ENCODE measurements at regions not wholly inside any gene's neighbourhood (a gene's known extent, or its start where the extent isn't known, plus 50 kb on each side); places are given as distances from the start of the nearest gene placed in this dataset.

DNA sequence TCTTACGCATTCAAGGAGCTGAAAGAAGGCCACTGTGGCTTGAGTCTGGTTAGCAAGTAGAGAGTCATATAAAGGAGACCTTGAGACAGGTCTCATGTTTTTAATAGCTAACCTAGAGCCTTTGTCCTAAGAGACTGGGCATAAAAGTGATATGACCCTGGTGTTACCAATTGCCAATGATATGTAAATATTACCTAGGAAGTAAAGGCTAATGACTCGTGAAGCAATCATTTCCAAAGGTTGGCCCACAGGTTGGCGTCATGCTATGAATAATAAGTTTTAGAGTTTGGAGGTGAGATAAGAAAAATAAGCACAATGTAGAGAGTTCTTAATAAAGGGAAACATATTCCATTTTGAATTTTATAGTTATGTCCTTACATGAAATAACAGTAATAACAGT, 116.6 kb upstream of the PLEKHA5 start:
- no peak for DNase-seq (ENCODE audit: extremely low spot score)
- POLR2A ChIA-PET = no interaction called here
- CTCF ChIA-PET = interaction anchor here (1.2 kb wide), 1 partner anchor 10 kb away, joined by 5 read pairs; no protein-coding TSS in a partner anchor
- TF ChIP-seq, protein P1, sequence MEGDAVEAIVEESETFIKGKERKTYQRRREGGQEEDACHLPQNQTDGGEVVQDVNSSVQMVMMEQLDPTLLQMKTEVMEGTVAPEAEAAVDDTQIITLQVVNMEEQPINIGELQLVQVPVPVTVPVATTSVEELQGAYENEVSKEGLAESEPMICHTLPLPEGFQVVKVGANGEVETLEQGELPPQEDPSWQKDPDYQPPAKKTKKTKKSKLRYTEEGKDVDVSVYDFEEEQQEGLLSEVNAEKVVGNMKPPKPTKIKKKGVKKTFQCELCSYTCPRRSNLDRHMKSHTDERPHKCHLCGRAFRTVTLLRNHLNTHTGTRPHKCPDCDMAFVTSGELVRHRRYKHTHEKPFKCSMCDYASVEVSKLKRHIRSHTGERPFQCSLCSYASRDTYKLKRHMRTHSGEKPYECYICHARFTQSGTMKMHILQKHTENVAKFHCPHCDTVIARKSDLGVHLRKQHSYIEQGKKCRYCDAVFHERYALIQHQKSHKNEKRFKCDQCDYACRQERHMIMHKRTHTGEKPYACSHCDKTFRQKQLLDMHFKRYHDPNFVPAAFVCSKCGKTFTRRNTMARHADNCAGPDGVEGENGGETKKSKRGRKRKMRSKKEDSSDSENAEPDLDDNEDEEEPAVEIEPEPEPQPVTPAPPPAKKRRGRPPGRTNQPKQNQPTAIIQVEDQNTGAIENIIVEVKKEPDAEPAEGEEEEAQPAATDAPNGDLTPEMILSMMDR (IDR thresholded peaks at IDR 0.05; ENCODE audit: control extremely low read depth, extremely low read depth, low read depth, missing control alignments) = no peak

- DNase-seq (ENCODE audit: extremely low spot score) = no peak
- ChIA-PET CTCF (no interaction called here), POLR2A (no interaction called here)
- TF ChIP-seq, protein P1 (IDR thresholded peaks at IDR 0.05; ENCODE audit: control extremely low read depth, extremely low read depth, low read depth, missing control alignments) = no peak
Measured at GRCh38 chr12:19014240-19014639, 115.3 kb upstream of the PLEKHA5 start.

- ChIA-PET POLR2A (no interaction called here), CTCF (no interaction called here)
- no peak for DNase-seq (ENCODE audit: extremely low spot score)
- TF ChIP-seq, protein P1 (IDR thresholded peaks at IDR 0.05; ENCODE audit: control extremely low read depth, extremely low read depth, low read depth, missing control alignments) = no peak
Measured at GRCh38 chr12:19015285-19015684, 114.2 kb upstream of the PLEKHA5 start.

- TF ChIP-seq, protein P1 (IDR thresholded peaks at IDR 0.05; ENCODE audit: control extremely low read depth, extremely low read depth, low read depth, missing control alignments) = no peak
- CTCF ChIA-PET = interaction anchor here (1.2 kb wide), 1 partner anchor 10 kb away, joined by 4 read pairs; no protein-coding TSS in a partner anchor
- DNase-seq (ENCODE audit: extremely low spot score) = no peak
- POLR2A ChIA-PET = no interaction called here
Measured at GRCh38 chr12:19018302-19018970, 111.1 kb upstream of the PLEKHA5 start.

DNA sequence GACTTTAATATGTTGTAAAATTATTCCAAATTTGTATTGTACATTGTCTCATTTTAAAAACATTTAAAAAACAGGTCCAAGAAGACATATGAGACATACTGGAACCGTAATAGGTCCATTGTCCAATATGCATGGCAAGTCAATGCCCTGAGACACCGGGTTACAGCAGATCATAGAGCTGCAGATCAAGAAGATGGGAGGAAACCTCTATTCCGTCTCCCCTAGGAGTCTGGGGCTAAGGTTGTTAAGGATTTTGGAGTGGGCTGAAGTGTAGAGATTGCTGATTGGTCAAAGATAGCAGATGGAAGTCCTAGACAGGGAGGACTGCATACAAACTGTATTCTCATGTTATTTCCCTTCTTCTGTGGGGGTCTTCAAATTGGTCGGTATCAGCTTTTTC, 108.3 kb upstream of the PLEKHA5 start:
- DNase-seq (ENCODE audit: extremely low spot score) = no peak
- TF ChIP-seq, protein P1 (IDR thresholded peaks at IDR 0.05; ENCODE audit: control extremely low read depth, extremely low read depth, low read depth, missing control alignments) = no peak
- ChIA-PET POLR2A (no interaction called here), CTCF (no interaction called here)

- TF ChIP-seq, protein P1 (IDR thresholded peaks at IDR 0.05; ENCODE audit: control extremely low read depth, extremely low read depth, low read depth, missing control alignments) = no peak
- CTCF ChIA-PET = no interaction called here
- no peak for DNase-seq (ENCODE audit: extremely low spot score)
- POLR2A ChIA-PET = no interaction called here
Measured at GRCh38 chr12:19021646-19022045, 107.9 kb upstream of the PLEKHA5 start.
